HG02588 (cell line): ENCODE measurements at regions not wholly inside any gene's neighbourhood (a gene's known extent, or its start where the extent isn't known, plus 50 kb on each side); places are given as distances from the start of the nearest gene placed in this dataset.
A peak's percentile ranks its signal among the peaks of the same experiment; 100 is the strongest.
"Not testable (repeated sequence)": the region's sequence is repeated elsewhere in the genome, so short reads cannot be mapped to it uniquely, and the experiment has no call there.

Experiments
- ATAC-seq: cut with Tn5 transposase; IDR thresholded peaks from one replicate; pipeline ENCODE4 v1.9.1; 2021; ENCODE audit warnings: mild to moderate bottlenecking, moderate library complexity; ENCODE audit not compliant: unreplicated experiment

DNA sequence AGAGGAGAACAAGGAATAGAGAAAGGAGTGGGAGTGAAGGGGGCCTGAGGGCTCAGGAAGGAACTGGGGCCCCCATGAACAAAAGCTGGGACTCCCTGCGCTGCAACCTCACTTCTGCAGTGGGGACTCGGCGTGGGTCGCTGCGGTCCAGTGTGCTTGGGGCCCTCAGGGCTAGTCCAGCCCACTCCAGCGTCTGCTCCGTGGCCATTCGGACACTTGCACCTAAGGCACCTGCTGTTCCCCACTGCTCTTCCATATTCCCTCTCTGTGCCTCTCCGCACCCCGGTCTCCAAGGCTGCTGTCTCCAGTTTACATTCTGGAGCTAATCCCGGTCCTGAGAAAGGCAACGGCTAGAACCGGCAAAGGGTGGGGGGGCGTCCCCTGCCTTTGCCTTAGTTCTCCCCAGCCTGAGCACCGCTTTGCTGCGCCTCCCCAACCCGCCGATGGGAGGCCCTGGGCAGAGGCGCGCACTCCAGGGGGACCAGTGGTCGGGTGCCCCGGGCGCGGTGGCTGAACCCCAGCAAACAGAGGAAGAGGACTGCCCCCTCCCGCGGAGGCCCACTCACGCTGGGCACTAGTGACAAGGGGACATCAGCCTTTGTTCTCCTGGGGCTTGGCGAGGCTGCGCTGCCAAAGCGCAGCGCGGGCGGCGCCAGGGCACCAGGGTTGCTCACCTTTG lies 327.7 kb upstream of the F9 start:
- no peak for ATAC-seq

DNA sequence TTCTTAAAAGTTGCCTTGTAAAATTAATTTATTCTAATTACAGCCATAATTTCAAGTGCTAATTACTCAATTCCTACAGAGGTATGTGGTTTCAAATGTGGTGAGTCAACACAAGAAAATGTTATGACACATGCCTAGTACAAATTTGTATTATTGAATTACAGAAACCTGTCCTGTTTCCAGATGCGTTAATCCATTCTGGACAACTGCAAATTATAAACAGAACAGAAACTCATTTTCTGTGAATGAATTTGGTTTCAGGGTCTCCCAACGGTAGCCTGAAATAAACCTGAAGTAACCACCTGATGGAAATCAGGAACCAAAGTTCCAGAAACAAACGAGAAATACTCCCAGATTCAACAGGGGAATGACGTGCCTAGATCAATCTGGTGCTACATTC lies 328.6 kb upstream of the F9 start:
- ATAC-seq, result no peak

DNA sequence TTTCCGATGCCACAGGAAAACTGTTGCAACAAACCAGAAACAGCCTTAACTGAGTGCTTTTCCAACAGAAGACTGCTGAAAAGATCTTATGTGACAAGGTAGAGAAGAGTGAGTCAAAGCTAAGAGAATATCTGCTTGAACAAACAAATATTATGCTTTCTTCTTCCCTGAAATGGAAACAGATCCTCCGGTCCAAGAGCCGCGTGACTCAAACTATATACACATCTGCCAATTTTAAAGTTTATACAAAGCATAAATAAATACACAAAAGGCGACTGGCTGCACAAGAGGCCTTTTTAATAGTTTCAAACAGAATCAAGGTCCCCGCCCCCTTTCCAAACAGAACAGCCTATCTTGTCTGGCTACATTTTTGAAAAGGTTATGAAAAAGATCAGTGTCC lies 329.7 kb upstream of the F9 start:
- no peak for ATAC-seq

DNA sequence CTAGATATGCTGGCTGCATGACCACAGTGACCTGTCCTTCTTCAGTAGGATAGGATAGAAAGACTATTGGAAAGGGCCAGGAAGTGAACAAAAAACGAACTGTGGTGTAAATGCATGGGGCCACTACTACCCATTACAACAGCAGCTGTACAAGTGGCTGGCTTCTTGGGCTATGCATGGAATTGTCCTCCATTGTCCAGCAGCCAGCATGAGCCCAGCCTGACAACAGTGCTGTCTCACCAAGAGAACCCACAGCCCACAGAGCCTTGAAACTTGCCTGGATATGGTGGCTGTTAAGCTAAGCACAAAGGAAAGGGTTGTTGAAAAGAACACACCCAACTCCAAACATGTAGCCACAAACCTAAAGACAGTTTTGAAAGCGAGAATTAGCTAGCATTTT lies 330.2 kb upstream of the F9 start:
- ATAC-seq, result no peak

DNA sequence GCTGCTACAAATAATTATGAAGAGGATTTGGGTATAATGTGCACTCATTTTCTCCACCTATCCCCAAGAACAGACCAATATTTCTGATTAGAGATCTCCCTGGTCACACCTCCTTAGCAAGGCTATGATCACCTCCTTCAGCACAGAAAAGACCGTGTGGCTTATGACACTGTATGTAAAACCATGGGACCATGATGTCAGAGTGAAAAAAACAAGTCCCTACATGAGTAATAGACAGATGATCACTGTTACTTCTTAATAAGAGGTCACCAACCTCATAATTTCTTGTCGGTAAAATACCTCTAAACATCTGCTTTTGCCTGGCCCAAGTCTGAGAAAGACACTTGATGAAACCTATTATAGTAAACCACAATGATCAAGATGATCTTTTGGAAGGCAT lies 330.6 kb upstream of the F9 start:
- no peak for ATAC-seq

DNA sequence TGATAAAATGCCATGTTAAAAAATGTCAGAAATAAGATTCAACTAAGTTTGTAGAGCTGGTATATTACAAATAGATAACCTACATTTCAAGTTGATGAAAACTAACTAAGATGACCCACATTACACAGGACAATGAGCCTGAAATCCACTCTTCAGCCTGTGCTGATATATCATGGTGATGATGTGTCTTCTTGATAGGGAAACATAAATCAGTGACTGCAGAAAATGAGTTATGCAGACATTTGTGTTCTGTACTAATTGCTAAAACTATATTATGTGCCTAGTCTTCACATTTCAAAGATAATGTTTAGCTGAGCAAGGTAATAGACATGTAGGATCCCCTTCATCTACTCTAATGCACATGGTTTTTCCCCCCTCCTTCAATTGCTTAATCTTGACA lies 331.6 kb upstream of the F9 start:
- no peak for ATAC-seq

DNA sequence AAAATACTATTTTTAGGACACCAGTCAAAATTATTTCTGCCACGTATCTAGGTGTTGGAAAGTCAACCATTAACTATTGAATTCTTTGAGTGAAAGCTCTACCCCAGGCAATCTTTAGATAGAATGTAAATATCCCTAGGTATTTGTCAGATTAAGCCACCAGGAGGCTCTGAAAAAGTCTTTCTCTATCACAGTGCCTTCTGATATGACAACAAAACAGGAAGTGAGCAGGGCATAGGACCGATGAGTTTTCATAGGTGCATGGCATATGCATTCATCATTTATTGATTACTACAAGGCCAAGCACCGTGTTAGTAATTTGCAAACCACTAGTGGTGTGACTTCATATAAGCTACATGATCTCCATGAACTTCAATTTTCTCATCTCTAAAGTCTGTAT lies 333.6 kb upstream of the F9 start:
- no peak for ATAC-seq

DNA sequence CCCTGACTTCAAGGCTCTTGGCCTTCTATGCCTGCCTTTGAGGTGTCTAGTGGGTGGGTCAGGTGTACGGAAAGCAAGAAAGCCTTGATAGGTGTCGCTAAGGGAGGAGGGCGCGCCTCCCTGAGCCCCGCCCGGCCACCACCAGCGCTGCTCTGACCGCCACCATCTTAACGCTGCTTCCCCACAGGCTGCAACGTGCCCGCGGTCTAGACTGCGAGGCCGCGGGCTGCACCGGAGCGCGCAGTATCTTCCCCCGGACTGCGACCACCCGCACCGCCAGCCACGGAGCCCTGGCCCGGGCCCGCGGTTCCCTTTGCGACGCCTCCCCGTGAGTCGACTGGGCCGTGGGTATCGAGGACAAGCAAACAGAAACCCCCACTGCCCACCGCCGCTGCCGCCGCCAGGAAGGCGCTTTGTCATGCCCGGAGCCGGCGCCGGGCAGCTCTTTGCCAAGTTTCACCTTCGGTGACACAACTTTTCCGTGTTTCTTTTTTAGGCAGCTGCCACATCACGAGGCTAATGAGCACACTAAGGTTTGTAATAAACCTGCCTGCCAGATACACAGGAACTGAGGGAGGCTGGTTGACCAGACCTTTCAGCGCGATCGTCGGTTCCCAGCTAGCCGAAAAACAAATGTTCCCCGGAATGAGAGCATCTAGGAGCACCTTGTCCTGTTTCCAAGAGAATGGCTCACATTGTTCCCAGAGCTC lies 335.8 kb upstream of the F9 start:
- peak; percentile 72 for ATAC-seq

DNA sequence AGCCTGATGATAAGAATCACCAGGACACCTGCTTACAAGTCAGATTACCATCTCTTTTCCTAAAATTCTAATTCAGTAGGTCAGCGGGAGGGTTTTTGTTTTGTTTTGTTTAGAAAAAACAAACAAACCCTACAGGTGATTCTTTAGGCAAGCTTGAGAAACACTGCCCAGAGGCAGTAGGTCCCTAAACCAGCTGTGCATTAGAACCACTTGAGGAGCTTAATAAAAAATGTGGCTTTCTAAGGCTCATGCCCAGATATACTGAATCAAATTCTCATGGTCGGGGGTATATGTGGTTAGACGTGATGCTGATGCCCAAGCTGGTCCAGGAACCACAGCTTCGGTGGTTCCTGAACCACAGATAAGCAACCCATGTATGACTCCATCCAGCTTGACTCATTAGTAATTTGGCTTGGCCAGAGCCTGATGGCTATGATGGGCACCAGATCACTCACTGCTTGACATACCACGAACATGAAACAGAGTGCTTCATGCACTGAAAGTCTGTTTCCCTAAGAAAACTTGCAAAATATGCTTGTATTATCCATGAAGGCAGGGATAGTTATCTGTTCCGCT lies 338.1 kb upstream of the F9 start:
- no peak for ATAC-seq

DNA sequence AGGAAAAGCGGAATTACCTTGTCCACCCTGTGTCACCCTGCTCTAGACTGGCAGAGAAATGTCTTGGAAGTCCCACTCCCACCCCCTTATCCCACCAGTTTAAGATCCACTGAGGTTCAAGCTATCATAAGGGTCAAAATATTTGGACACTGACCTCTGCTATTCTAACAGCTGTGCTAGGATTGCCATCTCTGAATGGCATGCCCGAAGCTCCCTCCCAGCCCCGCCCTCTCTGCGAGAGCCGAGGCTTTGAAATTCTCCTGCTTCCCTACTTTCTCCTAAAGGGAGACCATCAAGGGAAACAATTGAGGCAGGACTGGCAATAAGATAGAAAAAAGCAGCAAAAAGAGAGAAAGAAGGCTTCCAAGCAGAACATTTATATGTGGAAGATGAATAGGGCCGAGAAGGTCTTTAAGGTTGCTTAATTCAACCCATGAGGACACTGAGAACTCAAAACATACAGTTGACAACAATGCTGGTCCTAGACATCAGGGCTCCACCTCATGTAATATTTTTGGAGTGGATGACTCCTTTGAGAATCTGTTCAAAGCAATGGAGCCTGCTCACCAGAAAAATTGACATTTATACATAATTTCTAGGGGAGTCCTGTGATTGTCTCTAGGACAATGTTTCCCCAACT lies 338.7 kb upstream of the F9 start:
- ATAC-seq, result no peak

DNA sequence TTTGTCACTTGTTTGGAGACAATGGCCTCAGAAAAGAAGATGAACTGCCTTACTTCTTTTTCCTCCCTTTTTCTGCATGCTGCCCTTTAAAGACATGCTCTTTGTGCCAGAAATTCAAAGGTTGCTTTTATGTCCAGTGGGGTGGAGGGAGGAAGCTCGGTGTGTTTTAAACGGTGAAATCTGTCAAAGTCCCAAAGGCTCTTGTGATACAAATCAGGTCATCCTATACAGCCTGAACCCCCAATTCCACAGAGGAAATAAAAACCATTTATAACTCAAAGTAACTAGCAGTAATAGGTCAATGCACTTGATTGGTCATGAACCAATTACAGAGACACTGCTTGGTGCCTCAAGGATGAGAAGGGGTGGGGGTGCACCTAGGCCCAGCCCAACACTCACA lies 339.3 kb upstream of the F9 start:
- no peak for ATAC-seq

DNA sequence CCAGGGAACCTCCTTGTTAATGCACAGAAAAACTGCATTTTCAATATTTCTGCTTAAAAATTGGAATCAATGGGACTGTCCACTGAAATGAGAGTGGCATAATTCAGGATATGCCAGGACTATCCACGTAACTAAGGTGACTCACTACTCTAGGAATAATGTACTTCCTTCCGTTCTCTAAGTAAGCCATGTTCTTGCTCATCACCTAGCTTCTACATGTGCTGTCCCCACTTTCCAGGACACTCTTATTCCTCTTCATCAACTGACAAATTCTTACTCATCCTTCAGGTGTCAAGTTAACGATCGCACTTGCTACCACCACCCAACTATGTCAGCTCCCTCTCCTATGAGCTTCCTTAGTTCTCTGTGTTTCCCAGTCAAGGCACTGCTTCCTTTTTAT lies 342.8 kb upstream of the F9 start:
- no peak for ATAC-seq

DNA sequence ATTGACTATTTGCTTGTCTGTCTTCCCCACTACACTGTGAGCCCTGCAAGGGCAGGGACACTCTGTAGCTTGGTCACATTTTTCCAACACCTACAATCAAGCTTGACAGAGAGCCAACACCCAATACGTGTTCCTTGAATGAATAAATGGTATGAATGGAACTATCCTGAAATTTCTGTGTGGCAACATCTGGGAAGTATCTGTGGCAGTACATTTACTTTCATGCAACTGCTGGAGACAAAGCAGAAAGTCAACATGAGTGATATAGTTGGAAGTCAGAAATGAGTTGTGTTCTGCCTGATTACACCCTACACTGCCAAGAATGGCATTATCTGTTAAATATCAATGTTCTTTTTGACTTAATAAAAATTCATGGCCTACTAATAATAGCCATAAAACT lies 343.5 kb upstream of the F9 start:
- no peak for ATAC-seq

DNA sequence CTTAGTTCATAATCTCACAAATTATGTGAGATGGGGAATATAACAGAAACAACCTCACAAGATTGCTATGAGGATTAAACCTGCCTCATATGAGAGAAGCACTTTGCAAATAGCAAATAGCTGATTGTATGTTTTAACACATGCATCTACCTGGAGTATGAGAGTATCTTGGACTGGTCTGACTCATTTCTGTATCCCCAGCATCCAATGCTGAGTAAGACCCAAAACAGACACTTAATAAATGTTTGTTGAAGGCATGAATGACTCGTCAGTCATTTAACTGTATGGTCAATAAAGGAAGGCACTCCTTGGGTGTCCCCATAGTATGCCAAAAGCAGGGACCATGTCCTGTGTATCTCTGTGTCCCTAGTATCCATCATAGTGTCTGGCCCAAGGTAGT lies 350.9 kb upstream of the F9 start:
- ATAC-seq, result no peak

DNA sequence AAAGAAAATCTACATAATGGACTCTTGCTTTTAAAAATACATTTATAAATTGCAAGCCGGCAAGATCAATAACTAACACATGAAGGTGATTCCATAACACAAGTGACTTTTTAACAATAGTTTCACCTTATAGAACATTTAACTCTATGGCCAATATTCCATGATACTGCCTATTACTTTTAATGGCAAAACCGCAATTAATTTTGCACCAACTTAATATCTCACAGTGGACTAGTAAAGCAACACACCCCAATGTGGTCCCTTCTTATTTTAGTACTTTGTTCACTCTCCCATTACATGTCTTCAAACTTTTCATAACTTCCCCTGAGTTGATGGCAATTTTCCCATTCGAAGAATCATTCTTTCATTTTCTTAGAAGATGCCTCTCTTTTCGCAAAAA lies 351.6 kb upstream of the F9 start:
- ATAC-seq, result no peak

DNA sequence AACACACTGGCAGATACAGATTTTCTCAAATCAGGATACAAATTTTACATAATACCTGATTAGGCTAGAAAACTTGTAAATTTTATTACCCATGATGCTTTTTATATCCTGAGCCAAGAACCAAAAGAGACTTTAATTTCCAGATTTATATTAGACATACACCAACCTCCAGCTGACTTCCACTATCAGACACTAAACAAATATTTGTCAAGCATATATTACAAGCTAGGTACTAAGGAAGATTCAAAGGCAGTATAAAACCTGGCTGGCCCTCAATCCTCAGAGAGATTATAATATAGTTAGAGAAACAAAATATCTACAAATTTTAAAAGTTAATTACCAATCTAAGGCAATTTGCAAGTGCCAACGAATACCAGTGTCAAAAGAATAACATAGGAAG lies 357.8 kb upstream of the F9 start:
- ATAC-seq, result no peak

DNA sequence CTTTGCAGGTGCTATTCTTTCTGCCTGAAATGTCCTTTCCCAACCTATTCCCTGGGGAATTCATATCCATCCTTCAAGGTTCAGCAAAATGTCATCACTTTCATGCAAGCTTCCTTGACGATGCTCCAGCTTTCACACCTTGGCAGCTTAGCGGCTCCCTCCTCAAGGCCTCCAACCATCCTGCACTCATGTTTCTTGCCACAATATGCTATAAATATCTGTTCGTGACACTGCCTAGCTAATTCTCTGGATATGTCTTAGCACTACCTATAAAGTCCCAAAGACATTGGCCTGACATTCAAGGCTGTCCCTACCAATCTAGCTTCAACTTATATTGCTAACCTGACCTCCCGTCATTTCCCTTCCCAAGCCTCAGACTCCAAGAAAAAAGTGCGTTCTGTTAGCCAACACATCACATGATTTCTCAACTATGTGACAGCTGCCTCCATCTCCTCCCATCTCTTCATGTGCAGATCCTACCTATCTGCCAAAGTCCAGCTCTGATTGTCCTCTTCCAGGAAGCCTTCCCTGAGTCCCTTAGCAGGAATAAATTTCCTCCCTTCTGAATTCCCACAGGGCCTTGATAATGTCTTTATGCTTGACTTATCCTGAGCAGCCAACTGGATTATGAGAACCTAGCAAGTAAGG lies 359.9 kb upstream of the F9 start:
- ATAC-seq, result no peak

DNA sequence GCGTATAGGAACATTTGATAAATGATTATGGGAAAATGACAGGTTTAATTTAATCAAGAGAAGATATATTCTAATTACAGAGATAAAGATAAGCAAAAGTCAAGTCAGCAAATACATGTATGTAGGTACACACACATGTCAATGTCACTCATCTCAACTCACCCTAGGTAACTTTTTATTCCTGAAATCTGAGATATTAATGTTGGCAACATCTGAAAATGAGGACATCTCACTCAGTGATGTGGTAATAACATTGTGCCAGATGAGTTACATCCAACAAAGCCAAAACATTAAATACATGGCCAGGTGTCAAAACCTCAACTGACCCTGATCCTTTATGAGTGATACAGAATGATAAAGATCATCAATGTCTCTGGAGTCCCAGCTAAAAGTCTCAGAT lies 363.3 kb upstream of the F9 start:
- ATAC-seq, result no peak

DNA sequence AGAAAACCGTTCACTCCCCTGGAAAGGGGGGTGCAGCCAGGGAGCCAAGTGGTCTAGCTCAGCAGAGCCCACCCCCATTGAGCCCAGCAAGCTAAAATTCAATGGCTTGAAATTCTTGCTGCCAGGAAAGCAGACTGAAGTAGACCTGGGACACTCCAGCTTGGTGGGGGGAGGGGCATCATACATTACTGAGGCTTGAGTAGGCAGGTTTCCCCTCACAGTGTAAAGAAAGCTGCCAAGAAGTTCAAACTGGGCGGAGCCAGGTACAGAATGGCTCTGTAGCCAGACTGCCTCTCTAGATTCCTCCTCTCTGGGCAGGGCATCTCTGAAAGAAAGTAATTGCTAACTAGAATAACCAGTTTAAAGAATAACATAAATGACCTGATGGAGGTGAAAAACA lies 372.3 kb upstream of the F9 start:
- no peak for ATAC-seq

DNA sequence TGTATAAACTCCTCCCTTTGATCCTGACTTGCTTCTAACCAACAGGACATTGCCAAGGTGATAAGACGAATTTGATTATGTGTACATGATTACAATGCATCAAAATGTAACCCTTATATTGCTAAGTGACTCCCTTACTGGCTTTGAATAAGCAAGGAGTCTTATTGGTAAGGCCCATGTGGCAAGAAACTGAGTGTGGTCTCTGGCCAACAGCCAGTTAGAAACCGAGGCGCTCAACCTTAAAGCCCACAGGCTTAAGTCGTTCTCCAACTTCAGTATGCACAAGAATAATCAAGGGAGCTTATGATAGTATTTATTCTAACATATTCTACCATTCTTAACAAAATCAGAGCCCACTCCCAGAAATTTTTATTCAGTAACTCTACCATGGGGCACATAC lies 374.2 kb upstream of the F9 start:
- no peak for ATAC-seq

DNA sequence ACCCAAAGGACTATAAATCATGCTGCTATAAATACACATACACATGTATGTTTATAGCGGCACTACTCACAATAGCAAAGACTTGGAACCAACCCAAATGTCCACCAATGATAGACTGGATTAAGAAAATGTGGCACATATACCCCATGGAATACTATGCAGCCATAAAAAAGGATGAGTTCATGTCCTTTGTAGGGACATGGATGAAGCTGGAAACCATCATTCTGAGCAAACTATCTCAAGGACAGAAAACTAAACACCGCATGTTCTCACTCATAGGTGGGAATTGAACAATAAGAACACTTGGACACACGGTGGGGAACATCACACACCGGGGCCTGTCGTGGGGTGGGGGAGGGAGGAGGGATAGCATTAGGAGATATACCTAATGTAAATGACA lies 383.9 kb upstream of the F9 start:
- ATAC-seq, result not testable (repeated sequence)

DNA sequence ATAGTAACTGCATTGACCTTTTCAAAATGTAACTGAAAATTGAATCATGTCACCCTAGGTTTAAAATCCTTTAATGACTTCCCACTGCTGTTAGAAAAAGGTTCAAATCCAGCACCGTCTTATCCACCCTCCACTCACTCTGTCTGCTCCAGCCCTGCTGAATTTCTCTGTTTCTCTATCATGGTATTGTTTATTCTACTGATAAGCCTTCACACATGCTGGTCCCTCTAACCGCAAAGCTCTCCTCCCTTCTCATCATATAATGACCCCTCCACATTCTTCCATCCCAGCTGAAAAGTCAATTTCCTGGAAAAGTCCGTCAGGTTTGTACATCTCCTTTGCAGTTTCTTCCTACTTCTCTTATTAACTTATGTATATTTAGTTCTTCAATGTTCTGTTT lies 389.2 kb upstream of the F9 start:
- ATAC-seq, result no peak
